HG02763 (cell line): ENCODE measurements at regions not wholly inside any gene's neighbourhood (a gene's known extent, or its start where the extent isn't known, plus 50 kb on each side); places are given as distances from the start of the nearest gene placed in this dataset.

Experiments
- ATAC-seq: cut with Tn5 transposase; IDR thresholded peaks from one replicate; pipeline ENCODE4 v1.9.1; 2021; ENCODE audit warnings: mild to moderate bottlenecking, moderate library complexity; ENCODE audit not compliant: unreplicated experiment

GRCh38 chr9:84170521-84171141, 169.9 kb downstream of the SLC28A3 start:
- no peak for ATAC-seq

GRCh38 chr9:84173961-84174360, 166.6 kb downstream of the SLC28A3 start:
- no peak for ATAC-seq

GRCh38 chr9:84174486-84174885, 166.1 kb downstream of the SLC28A3 start:
- no peak for ATAC-seq

GRCh38 chr9:84177407-84177806, 163.2 kb downstream of the SLC28A3 start:
- ATAC-seq, result no peak

GRCh38 chr9:84179531-84179930, 161.0 kb downstream of the SLC28A3 start:
- no peak for ATAC-seq

GRCh38 chr9:84187090-84187489, 153.5 kb downstream of the SLC28A3 start:
- ATAC-seq, result no peak

GRCh38 chr9:84189904-84190303, 150.7 kb downstream of the SLC28A3 start:
- no peak for ATAC-seq

- no peak for ATAC-seq
Measured at GRCh38 chr9:84190411-84190810, 150.1 kb downstream of the SLC28A3 start.

- no peak for ATAC-seq
Measured at GRCh38 chr9:84206801-84207370, 133.7 kb downstream of the SLC28A3 start.

- ATAC-seq, result no peak
Measured at GRCh38 chr9:84207491-84207951, 133.0 kb downstream of the SLC28A3 start.

GRCh38 chr9:84212246-84212645, 128.3 kb downstream of the SLC28A3 start:
- ATAC-seq, result no peak

- no peak for ATAC-seq
Measured at GRCh38 chr9:84212982-84213381, 127.6 kb downstream of the SLC28A3 start.

- ATAC-seq, result no peak
Measured at GRCh38 chr9:84216151-84216550, 124.4 kb downstream of the SLC28A3 start.

GRCh38 chr9:84218322-84218721, 122.2 kb downstream of the SLC28A3 start:
- ATAC-seq, result no peak

- no peak for ATAC-seq
Measured at GRCh38 chr9:84224246-84224645, 116.3 kb downstream of the SLC28A3 start.
